GM11168 (cell line): ENCODE measurements at regions not wholly inside any gene's neighbourhood (a gene's known extent, or its start where the extent isn't known, plus 50 kb on each side); places are given as distances from the start of the nearest gene placed in this dataset.
"Not testable (repeated sequence)": the region's sequence is repeated elsewhere in the genome, so short reads cannot be mapped to it uniquely, and the experiment has no call there.

Experiments used
- in situ Hi-C: fragments of 300-500 bp; cut with MboI; formaldehyde crosslinking; loops from one replicate; pipeline ENCODE4 v1.12.0; 2022; ENCODE audit warnings: low sequenced_read_pairs; ENCODE audit not compliant: unreplicated experiment

DNA sequence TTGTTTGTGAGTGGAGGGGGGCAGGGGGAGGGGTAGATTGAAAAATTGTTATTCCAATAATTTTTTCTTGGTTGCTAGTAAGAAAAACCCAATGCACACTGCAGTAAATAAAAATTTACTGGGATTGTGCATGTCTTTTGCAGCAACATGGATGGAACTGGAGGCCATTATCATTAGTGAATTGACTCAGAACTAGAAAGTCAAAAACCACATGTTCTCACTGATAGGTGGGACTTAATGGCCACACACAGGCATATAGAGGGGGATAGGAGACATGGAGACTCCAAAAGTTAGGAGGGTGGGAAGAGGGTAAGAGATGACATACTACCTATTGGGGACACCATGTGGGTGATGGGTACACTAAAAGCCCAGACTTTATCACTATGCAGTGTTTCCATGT is 67.2 kb downstream of the BUB3 start:
- in situ Hi-C loops: no loop called here

DNA sequence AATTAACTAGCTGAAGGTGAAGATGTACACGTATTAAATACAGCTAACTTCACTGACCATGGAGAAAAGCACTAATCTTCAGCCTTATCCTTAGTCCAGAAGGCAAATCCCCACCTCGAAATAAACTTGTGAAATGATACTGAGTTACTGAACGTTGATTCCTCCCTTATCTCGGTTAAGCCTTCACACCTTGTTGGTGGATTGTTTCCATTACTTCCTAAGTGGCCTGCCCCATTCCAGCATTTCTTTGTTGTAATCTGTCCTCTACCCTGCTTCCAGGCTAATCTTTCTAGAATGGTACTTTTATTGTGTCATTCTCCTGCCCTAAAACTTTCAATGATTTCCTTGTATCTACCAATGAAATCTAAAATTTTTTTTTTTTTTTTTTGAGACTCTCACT is 68.6 kb downstream of the BUB3 start:
- in situ Hi-C loops: no loop called here

DNA sequence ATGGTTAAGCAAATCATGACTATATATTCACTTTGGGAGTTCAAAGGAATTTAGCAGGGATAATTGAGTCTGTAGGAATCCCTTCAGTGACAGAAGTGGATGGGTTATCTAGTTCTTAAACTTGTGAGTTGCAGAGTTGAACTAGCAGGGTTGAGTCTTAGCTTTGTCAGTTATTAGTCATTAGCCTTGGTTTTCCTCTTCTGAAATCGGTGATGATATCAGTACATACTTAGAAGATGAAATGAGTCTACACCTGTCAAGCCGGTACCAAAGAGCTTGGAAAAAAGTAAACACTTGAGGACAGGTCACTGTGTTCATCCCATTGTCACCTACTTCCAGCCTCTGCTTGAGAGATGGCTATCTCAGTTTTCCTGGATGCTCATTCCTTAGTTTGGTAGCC is 73.5 kb downstream of the BUB3 start:
- in situ Hi-C loops: no loop called here

DNA sequence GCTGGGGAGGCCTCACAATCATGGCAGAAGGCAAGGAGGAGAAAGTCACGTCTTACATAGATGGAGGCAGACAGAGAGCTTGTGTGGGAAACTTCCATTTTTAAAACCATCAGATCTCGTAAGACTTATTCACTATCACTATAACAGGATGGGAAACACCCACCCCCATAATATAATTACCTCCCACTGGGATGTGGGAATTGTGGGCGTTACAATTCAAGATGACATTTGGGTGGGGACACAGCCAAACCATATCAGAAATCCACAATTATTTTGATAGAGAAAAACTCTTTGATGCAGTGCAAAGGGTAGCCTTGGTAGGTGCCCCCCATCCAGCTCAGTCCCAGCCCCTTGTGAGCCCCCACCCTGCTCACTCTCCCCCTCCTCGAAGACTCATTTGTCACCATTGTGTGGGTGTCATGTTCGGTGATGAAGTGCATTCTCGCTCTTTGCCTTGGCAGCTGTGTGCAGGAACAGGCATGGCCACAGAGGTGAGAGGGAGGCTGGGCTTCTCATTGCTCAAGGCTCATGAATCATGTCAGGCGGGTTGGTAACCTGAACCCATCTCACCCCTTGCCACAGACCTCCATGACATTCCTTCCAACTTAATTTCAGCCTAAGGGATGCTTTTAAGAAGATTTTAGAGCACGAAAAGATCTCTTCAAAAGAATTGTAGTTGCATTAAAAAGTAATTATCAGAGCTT is 75.9 kb downstream of the BUB3 start:
- in situ Hi-C loops: loop anchor here (5.0 kb wide), 1 partner anchor 327 kb away; no protein-coding TSS in a partner anchor

DNA sequence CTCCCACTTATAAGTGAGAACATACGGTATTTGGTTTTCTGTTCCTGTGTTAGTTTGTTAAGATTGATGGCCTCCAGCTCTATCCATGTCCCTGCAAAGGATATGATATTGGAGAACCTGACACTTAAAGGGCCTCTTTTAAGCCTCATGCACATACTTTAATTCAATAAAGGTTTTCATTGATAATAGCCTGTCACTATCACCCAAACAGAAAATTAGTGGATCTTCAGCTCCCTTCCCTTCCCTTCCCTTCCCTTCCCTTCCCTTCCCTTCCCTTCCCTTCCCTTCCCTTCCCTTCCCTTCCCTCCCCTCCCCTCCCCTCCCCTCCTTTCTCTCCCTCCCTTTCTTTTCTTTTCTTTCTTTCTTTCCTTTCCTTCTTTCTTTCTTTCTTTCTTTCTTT is 78.7 kb downstream of the BUB3 start:
- in situ Hi-C loops: loop anchor here (5.0 kb wide), 1 partner anchor 324 kb away; no protein-coding TSS in a partner anchor

DNA sequence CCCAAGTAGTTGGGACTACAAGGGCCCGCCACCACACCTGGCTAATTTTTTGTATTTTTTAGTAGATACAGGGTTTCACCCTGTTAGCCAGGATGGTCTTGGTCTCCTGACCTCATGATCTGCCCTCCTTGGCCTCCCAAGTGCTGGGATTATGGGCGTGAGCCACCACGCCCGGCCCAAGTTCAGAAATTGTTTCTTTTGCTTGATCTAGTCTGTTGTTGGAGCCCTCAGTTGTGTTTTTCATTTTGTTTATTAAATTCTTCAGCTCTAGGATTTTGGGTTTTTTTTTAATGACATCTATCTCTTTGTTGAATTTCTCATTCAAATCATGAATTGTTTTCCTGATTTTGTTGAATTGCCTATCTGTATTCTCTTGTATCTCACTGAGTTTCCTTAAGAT is 80.8 kb downstream of the BUB3 start:
- in situ Hi-C loops: not testable (repeated sequence)

DNA sequence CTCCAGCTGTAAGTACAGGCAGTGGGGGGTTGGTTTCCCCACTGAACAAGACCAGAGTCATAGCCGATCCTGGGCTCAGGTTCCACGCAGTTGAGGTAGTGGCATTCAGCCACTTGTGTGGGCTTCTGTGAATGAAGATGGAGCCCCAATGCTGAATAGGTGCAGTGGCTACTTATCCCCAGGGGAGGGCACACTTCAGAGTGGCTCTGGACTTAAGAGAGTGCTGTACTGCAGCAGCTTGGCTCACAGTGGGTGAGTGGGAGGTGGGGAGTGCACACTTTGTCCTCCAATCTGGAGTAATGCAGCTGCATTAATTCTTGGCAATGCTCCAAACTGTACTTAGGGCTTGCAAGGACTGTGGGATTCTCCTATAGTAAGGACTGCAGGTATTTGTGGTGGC is 81.9 kb downstream of the BUB3 start:
- in situ Hi-C loops: no loop called here

DNA sequence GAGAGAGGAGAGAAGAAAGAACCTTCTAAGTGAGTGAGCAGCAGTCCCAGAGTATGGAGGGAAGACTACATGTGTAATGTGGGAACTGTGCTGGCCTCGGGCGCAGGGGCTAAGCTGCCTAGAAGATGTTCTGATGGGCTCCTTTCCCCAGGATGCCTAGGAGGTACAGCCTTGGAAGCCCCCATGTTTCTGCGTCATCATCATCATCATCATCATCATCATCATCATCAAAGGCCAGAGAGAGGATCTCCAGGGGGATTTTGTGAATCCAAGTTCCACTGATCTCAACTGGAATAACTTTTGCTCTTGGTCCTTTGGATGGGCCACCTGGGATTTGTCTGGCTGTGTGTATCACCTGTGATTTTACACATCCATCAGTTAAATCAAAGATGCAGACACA is 86.0 kb downstream of the BUB3 start:
- in situ Hi-C loops: no loop called here

DNA sequence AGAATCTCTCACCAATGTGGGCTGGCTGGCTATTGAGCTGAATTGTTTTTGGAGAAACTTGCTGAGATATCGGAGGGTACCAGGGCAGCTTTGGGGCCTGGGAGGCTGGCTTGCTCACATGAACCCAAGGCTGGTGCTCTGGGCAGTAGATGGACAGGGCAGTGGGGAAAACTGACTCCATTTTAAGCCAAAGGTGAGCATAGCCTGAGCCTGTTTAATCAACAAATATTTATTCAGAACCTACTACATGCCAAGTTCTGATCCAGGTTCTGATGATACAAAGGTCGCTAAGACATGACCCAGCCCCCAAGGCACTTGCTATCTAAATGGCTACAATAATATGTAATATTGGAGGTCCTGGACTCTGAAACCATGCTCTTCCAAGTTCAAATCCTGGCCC is 86.6 kb downstream of the BUB3 start:
- in situ Hi-C loops: no loop called here

DNA sequence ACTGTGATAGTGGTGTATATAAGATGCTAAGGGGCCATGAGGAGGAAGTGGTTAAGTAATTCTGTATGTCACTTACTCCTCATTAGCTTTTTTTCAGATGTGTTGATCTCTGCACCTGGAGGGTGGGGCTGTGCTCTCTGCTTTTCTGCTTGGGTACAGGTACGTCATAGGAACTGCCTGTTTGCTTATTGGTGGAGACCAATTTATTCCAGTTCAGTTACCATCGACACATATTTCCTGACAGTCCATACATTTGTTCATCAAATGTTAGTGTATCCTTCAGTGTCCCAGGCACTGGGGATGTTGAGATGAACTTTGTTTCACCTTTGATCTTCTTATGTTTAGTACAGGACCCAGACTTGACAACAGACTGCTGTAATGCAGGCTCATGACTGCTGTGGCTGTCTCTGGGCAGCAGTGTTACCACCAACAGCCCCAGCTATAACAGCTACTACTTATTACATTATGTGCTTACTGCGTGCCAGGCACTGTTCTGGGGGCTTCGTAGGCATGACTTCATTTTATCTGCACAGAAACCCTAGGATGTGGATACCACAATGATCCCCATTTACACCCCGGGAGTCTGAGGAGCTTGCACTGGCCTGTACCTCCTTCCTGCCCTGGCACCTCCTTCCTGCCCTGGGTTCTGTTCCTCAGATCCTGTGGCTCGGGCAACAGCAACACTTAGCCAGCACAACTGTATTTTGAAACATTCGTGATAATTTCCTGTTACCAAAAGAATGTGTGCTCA is 87.4 kb downstream of the BUB3 start:
- in situ Hi-C loops: no loop called here

DNA sequence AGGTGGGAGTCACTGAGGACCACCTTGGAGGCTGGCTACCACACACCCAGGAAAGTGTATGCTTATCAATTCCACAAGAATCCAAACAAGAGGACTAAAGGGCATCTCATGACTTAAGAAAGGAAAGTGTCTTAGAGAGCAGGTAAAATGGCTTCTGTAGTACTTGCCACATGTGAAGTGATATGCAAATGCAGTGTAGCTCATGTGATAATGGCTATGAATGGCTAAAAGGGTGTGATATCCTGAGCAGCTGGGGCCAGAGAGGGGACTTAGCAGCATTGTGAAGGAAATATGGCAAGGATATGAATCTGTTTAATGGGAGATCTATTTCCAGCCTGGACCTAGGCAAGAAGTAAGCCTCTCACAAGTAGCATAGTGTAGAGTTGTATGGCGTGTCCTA is 90.5 kb downstream of the BUB3 start:
- in situ Hi-C loops: no loop called here

DNA sequence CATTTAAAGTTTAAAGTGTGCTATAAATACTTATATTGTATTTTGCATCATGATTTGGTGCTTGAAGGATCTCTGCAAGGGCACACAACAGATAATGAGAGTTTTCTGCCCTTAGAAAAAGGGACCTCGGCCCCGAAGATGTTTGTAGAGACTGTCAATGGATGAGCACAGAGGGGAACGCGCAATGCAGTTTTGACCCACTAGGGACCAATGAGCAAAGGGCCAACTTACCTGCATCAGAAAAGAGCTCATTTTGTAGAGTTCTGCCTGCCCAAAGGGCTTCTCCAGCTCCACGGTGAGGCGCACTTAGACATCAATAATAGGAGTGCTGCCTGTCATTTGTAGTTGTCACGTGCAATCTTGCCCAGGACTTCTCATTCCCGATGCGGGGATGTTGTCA is 91.1 kb downstream of the BUB3 start:
- in situ Hi-C loops: no loop called here

DNA sequence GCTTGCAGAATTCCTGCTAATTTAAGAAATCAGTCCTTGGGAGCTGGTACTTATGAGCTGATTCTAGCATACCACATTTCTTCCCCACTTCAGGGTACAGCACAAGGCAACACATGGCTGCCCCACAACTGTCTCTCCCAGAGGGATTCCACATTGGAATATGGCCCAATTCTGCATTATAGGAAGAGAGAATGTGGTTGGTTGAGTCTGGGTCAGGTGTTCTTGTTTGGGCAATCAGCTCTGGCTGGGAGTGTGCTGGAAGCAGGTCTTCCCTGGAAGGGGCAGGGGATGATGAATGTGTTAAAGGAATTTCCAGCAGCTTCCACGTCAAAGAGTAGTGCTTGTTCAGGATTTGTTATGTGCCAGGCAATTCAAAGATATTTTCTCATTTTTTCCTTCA is 95.7 kb downstream of the BUB3 start:
- in situ Hi-C loops: no loop called here

DNA sequence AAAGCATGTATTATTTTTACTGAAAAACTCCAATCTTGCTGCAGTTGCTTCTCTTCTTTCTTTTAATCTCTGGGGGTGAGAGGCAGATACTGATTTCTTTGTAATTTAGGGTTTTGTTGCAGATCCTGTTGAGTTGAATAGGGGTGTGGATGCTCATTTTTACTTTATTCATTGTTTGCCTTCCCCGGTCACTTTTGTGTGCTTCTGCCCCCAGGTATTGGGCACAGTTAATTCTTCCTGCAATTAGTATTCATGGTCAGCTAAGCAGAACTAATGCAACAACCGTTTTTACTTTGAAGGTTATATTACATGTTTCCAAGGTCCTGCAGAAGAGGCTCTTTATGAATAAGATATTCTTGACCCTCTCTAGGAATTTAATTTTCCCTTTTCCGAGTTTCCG is 96.4 kb downstream of the BUB3 start:
- in situ Hi-C loops: no loop called here

DNA sequence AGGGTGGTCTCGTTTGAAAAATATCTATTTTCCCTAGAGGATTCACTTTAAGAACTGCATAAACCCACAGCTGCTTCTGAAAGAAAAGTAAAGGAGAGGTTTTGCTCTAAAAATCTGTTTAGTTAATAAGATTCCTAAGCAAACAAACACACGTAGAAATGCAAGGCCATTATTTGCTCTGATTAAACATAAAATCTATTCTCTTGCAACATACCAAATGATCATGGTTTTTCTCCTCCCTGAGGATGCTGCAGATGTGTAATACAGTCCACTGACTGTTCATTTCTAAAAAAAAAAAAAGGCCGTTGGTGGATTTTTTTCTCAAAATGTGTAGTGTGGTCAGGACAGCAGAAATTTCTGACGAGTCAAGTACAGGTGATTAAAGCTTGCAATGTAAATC is 98.6 kb downstream of the BUB3 start:
- in situ Hi-C loops: no loop called here

DNA sequence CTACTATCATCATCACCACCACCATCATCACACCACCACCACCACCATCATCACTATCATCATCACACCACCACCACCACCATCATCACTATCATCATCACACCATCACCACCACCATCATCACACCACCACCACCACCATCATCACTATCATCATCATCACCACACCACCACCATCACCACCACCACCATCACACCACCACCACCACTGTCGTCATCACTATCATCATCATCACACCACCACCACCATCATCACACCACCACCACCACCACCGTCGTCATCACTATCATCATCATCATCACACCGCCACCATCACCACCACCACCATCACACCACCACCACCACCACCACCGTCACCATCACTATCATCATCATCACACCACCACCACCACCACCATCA is 100.1 kb downstream of the BUB3 start:
- in situ Hi-C loops: not testable (repeated sequence)

DNA sequence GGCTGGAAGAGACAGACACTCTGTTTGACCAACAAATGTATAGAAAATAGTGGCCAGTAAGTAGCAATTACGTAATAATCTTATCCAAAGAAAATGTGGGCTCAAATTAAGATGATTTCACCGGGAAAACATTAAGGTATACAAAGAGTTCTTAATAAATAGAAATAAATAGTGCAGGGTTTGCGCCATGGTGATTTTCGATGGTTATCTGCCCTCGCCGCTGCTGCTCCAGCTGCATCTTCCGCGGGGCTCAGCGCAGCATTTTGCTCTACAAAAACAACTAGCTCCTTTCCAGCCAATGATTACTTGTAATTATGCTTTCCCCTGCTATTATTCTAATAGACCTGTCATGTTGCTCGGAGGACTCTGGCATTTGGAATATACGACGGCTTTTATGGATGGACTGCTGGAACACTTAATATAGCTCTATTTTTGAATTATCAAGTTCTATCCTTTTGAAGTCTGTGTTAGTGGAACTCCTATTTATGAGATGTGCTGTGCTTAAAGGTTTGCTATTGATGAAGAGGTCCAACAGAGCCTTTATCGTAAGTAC is 103.8 kb downstream of the BUB3 start:
- in situ Hi-C loops: no loop called here

DNA sequence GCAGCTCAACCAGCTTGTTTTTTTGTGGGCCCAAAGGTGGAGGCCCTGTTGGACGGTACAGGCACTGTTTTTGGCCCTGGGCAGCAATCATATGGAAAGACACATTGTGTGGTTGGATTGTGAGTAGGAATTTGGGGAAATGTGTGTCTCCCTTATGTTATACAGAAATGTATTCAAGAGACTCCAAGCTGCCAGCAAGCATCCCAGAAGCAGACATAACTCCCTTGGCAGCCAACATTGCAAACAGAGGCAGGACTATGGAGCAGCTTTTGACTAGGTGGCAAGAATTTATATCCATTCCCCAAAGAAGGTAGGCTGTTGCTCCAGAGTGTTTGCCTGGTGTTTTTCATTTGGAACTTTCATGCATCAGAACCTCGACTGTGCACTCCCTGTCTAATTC is 104.9 kb downstream of the BUB3 start:
- in situ Hi-C loops: no loop called here

DNA sequence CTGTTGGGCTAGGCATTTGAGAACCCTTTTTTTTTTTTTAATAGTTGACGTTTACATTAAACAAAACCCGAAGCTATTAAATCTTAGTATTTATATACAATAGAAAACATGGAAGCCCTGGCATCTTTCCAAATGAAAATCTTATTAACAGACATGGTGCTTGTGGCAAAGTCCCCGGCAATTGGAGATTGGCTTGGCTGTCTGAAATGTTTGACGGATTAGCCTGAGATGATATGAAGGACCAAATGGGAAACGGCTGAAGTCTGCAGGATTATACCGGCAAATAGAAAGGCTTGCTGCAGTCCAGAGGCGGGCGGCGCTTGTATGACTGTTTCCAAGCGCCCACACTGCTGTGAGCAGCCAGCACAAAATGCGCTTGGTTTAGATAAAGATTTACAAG is 105.6 kb downstream of the BUB3 start:
- in situ Hi-C loops: no loop called here

DNA sequence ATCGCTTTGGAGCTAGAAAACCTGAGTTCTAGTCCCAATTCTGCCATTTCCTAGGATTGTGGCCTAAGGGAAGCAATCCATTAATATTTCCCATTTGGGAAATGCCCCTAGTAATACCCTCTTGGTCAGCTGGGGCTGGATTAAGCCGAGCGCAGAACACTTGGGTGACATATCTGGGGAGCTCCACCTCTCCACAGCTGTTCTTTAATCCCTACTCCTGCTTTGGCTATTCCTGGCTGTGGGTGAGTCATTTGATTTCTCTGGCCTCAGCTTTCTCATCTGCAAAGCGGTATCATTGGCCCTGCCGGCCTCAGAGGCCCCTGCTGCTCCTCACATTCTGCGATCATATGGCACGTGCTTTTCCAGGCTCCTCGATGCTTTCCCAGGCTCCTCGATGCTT is 108.3 kb downstream of the BUB3 start:
- in situ Hi-C loops: no loop called here

DNA sequence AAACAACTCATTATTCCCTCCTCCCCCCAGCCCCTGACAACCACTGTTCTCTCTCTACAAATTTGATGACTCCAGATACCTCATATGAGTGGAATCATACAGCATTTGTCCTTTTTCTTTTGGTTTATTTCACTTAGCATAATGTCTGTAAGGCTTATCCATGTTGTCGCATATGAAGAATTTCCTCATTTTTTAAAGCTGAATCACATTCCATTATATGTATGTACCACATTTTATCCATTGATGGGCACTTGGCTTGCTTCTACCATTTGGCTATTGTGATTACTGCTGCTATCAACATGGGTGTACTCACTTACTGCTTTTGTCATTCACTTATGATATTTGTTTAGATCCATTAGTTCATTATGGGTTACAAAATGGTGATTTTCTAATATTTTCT is 112.8 kb downstream of the BUB3 start:
- in situ Hi-C loops: no loop called here
